ENCODE measurements at regions not wholly inside any gene's neighbourhood (a gene's known extent, or its start where the extent isn't known, plus 50 kb on each side); places are given as distances from the start of the nearest gene placed in this dataset.

- TF ChIP-seq ZNF318 (CRISPR knock-in tag; IDR thresholded peaks at IDR 0.05) (no peak), ZNF460 (CRISPR knock-in tag; IDR thresholded peaks at IDR 0.05; ENCODE audit: borderline replicate concordance) (no peak), PCBP1 (IDR thresholded peaks at IDR 0.05; ENCODE audit: borderline replicate concordance, low read depth, low read length) (no peak), ATAD3A (CRISPR knock-in tag; IDR thresholded peaks at IDR 0.05) (no peak), ZSCAN31 (CRISPR knock-in tag; IDR thresholded peaks at IDR 0.05; ENCODE audit: low read depth) (no peak), MTA3 (CRISPR knock-in tag; IDR thresholded peaks at IDR 0.05) (no peak), DMAP1 (CRISPR knock-in tag; IDR thresholded peaks at IDR 0.05) (no peak), PPARG (CRISPR knock-in tag; conservative IDR thresholded peaks at IDR 0.05) (0 out of 2 replicates have a peak, but pooled peaks have one; percentile 19), ZNF598 (CRISPR knock-in tag; IDR thresholded peaks at IDR 0.05; ENCODE audit: borderline replicate concordance) (no peak), TBL1XR1 (IDR thresholded peaks at IDR 0.05; ENCODE audit: borderline replicate concordance, low read length, partially characterized antibody) (no peak), KDM5A (IDR thresholded peaks at IDR 0.05; ENCODE audit: borderline replicate concordance, low read length) (no peak), PAF1 (CRISPR knock-in tag; IDR thresholded peaks at IDR 0.05) (no peak), SP4 (CRISPR knock-in tag; IDR thresholded peaks at IDR 0.05) (no peak), ZNF263 (CRISPR knock-in tag; IDR thresholded peaks at IDR 0.05) (no peak), GZF1 (CRISPR knock-in tag; IDR thresholded peaks at IDR 0.05) (no peak), SIX1 (CRISPR knock-in tag; IDR thresholded peaks at IDR 0.05; ENCODE audit: borderline replicate concordance) (no peak; the same call in 1 of the 2 replicates), TEF (CRISPR knock-in tag; IDR thresholded peaks at IDR 0.05) (no peak), ZNF639 (CRISPR knock-in tag; conservative IDR thresholded peaks at IDR 0.05) (no peak), ZNF800 (CRISPR knock-in tag; IDR thresholded peaks at IDR 0.05) (no peak), PLRG1 (conservative IDR thresholded peaks at IDR 0.05) (no peak), MBNL3 (CRISPR knock-in tag; conservative IDR thresholded peaks at IDR 0.05) (no peak)
Measured at GRCh38 chr6:11428895-11429294, 108.7 kb upstream of the TMEM170B start (continued).

Data from HepG2 (cell line).